Choroid plexus epithelial cell (primary cell): ENCODE measurements at regions not wholly inside any gene's neighbourhood (a gene's known extent, or its start where the extent isn't known, plus 50 kb on each side); places are given as distances from the start of the nearest gene placed in this dataset.

Experiments
- DNase-seq: peaks from one replicate; pipeline ENCODE4 v3.0.0-alpha.2; 2010; ENCODE audit warnings: low read depth
- H3K4me3 ChIP-seq: 2 replicates; pipeline ENCODE4 v1.5.1; 2011; ENCODE audit warnings: low read depth, mild to moderate bottlenecking, control low read depth, low read length, moderate library complexity
- TF ChIP-seq, protein P1 (sequence below): conservative IDR thresholded peaks from 2 replicates; pipeline ENCODE4 v1.5.1; 2011; ENCODE audit warnings: low read depth, mild to moderate bottlenecking, control low read depth, inconsistent platforms, low read length, moderate library complexity

DNA sequence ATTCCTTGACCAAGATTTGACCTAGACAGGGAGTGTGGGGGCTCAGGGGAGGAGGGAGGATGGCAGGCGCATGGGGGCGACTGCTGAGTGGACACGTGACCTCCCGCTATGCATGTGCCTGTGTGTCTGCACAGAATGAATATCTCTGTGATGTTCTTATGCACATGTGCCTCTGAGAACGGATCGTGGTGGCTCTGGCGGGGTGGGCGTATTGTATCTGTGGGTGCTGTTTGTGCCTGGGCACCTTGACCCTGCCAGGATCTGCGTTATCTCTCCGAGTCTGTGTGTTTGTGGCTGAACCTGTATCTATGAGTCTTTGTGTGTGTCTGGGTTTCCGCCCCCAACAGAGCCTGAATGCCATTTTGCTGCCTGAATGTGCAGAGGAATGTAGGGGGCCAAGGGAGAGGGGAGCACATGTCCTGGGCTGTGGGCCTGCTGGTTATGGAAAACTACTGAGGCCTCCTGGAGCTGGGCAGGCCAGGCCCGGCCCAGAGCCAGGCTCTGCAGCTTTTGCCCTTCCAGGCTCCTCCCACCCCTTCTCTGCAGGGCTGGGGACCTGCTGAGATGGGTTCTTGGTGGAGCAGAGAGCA lies 102.5 kb downstream of the EBNA1BP2 start:
- TF ChIP-seq, protein P1, sequence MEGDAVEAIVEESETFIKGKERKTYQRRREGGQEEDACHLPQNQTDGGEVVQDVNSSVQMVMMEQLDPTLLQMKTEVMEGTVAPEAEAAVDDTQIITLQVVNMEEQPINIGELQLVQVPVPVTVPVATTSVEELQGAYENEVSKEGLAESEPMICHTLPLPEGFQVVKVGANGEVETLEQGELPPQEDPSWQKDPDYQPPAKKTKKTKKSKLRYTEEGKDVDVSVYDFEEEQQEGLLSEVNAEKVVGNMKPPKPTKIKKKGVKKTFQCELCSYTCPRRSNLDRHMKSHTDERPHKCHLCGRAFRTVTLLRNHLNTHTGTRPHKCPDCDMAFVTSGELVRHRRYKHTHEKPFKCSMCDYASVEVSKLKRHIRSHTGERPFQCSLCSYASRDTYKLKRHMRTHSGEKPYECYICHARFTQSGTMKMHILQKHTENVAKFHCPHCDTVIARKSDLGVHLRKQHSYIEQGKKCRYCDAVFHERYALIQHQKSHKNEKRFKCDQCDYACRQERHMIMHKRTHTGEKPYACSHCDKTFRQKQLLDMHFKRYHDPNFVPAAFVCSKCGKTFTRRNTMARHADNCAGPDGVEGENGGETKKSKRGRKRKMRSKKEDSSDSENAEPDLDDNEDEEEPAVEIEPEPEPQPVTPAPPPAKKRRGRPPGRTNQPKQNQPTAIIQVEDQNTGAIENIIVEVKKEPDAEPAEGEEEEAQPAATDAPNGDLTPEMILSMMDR: no peak
- DNase-seq: peak; percentile 82
- no peak overlapping the region for H3K4me3 ChIP-seq

DNA sequence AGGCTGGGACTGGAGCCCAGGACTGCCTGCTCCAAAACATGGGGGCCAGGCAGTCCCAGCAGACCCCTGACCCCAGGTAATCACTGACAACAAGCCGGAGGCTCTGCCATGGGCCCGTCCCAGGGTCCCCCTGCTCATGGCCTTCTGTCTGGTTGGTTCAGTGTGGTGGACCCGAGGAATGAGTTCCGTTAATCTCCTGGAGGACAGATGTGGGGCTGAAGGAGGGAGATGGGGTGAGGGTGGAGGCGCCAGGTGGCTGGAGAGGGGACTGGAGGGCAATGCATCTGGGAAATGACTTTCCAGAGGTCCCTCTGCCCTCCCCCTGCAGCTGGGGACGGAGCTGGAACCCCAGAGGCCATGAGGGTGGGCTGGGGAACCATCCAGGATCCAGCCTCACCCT lies 103.2 kb downstream of the EBNA1BP2 start:
- TF ChIP-seq, protein P1: no peak
- H3K4me3 ChIP-seq: no peak overlapping the region
- DNase-seq: no peak

DNA sequence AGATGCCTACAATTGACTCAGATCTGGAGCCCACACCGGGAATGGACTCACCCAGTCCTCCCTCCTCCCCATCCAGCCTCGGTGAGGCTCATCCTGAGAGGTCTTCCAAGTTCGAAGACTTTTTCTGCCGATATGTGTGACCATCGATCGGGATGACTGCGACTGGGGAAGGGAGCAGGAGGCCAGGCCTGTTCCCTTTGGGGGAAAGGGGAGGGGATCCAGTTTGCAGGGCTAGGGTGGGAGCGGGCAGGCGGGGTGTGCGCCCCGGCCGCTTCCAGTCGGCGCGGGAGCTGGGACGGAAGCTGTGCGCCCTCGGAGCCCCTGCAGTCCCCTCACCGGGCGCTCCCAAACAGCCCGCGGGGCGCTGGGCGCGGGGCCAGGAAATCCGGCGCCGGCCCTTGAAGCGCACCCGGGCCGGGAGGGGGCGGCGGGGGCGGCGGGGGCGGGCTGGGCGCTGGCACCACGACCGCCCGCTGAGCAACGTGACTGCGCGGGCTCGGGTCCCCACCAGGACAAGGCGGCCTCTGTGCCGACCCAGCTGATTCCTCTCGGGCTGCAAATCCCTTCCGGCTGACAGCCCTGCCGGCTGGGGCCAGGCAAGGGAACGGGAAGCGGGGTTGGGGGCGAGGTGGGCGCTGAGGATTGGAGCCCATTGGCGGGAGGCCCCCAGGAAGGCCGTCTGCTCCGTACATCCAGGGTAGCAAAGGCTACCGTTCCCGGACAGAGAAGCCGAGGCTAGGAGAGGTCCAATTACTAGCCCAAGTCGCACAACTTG lies 103.9 kb downstream of the EBNA1BP2 start:
- TF ChIP-seq, protein P1: no peak
- no peak for DNase-seq
- peak overlapping the region; percentile 45 for H3K4me3 ChIP-seq

DNA sequence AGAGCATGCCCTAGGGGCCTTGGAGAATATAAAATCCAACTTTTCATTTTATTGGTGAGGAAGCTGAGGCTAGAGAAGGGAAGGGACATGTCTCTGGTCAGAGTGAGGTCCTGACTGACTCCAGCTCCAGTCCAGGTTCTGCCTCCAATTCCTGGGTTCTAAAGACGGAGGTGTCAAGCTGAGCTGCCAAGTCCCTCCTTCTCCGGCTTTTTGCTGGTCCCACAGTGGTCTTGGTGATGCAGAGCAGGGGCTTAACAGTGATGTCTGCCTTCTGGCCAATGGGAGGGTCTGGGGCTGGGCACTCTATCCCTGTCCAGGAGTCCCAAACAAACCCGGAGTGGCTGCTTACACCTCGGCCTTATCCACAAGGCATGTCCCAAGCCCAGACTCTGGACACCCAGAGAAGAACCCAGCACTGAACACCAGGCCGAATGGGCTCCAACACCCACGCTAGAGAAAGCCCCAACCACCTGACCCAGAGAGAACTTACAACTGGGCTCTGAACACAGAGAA lies 104.8 kb downstream of the EBNA1BP2 start:
- TF ChIP-seq, protein P1: no peak
- no peak overlapping the region for H3K4me3 ChIP-seq
- DNase-seq: no peak

DNA sequence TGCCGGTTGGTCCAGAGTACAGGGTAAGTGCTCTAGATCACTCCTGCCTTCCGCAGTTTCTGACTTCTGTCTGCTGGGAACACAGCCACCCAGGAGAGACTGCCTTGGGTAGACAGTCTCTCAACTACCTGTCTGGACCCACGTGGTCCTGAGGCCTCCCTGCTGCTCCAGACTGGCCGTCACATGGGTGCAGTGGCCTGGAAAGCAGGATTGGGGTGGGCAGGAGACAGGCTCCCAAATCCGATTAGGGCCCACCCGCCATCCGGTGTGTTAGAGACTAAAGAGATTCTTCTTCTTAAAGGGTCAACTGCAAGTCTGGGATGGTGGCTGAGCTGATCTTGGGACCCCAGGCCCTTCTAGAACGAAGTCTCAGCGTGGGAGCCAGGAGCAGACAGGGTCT lies 105.5 kb downstream of the EBNA1BP2 start:
- no peak for DNase-seq
- H3K4me3 ChIP-seq: no peak overlapping the region
- TF ChIP-seq, protein P1: no peak

DNA sequence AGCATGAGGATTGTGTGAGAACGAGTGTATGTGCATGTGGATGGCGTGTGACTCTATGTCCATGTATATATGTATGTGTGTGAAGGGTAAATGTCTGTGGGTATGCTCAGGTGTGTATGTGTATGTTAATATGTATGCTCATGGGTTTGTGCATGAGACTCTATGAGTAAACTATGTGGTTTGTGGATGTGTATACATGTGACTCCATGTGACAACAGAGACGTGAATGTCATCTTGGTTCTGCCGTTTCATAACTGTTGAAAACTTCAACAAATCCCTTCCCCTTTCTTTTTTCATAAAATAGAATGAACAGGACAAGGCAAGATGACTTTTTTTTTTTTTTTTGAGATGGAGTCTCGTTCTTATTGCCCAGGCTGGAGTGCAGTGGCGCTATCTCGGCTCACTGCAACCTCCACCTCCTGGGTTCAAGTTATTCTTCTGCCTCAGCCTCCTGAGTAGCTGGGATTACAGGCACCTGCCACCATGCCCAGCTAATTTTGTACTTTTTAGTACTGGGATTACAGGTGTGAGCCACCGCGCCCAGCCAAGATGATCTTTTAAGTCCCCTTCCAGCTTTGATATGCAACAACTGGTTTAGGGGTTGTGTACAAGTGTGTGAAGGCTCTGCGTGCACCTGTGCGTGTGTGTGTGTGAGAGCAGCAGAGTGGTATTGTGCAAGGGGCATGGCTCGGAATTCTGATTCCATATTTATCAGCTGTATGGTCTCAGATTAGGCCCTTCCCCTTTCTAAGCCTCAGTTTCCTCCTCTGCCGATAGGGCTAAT lies 106.3 kb downstream of the EBNA1BP2 start:
- DNase-seq: no peak
- no peak overlapping the region for H3K4me3 ChIP-seq
- TF ChIP-seq, protein P1: no peak
